RWPE1 (cell line): ENCODE measurements at regions not wholly inside any gene's neighbourhood (a gene's known extent, or its start where the extent isn't known, plus 50 kb on each side); places are given as distances from the start of the nearest gene placed in this dataset.

Experiments
- CTCF ChIA-PET: fragments of 350-600 bp; sonication (Branson Sonifier 250); formaldehyde crosslinking; extraction: SDS; loops from one replicate; lab custom pipeline; 2021; lab: Yijun Ruan, JAX
- POLR2A ChIA-PET: fragments of 400-600 bp; formaldehyde crosslinking; extraction: SDS; loops from one replicate; lab custom pipeline; 2020; ENCODE audit warnings: antibody characterized with exemption; ENCODE audit not compliant: low non-redundant PET; lab: Yijun Ruan, JAX
- DNase-seq: peaks from one replicate; pipeline ENCODE4 v3.0.0; 2012; ENCODE audit warnings: low spot score
- H3K27ac ChIP-seq: fragments of 450-650 bp; 2 replicates; pipeline ENCODE4 v1.5.1; 2017
- TF ChIP-seq, protein P1 (sequence below): fragments of 450-650 bp; conservative IDR thresholded peaks from 2 replicates; pipeline ENCODE4 v1.5.1; 2017; ENCODE audit warnings: low read depth, mild to moderate bottlenecking

DNA sequence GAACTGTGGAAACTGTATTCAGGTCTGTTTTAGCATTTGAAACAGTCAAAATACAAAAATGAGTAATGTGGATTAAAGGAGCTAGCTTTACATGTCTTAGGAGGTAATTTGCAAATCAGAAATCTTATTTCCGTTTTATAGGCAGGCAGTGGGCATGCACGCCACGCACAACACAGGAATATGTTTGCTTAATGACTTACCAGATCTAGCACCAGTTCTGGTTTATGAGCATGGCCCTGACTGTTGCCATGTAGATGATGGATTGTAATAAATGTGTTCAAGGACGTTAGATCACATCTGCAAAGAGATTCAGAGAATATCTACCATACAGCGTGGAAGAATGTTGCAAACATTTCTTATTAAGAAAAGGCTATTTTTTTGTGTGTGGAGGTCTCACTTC lies 344.5 kb upstream of the NR3C2 start:
- no peak for DNase-seq
- TF ChIP-seq, protein P1, sequence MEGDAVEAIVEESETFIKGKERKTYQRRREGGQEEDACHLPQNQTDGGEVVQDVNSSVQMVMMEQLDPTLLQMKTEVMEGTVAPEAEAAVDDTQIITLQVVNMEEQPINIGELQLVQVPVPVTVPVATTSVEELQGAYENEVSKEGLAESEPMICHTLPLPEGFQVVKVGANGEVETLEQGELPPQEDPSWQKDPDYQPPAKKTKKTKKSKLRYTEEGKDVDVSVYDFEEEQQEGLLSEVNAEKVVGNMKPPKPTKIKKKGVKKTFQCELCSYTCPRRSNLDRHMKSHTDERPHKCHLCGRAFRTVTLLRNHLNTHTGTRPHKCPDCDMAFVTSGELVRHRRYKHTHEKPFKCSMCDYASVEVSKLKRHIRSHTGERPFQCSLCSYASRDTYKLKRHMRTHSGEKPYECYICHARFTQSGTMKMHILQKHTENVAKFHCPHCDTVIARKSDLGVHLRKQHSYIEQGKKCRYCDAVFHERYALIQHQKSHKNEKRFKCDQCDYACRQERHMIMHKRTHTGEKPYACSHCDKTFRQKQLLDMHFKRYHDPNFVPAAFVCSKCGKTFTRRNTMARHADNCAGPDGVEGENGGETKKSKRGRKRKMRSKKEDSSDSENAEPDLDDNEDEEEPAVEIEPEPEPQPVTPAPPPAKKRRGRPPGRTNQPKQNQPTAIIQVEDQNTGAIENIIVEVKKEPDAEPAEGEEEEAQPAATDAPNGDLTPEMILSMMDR: no peak
- ChIA-PET POLR2A (no interaction called here), CTCF (no interaction called here)
- H3K27ac ChIP-seq: no peak overlapping the region

DNA sequence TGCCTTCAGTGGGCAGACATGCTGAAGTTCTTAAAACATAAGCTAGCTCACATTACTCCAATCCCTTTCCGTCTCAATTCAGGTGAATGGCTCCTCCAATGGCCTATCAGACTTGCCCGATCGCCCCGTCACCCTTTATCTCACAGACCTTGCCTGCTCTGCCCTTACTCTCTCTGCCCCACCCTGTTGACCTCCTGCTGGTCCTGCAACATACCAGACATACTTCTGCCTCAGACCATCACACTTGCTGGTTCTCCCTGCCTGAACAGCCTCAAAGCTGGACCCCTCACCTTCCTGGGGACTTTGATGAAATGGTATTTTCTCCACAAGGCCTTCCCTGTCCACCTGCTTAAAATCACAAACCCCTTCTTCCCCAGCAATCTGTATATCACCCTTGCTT lies 340.1 kb upstream of the NR3C2 start:
- CTCF ChIA-PET: interaction anchor here (0.5 kb wide), 1 partner anchor 918 kb away, joined by 3 read pairs; no protein-coding TSS in a partner anchor

DNA sequence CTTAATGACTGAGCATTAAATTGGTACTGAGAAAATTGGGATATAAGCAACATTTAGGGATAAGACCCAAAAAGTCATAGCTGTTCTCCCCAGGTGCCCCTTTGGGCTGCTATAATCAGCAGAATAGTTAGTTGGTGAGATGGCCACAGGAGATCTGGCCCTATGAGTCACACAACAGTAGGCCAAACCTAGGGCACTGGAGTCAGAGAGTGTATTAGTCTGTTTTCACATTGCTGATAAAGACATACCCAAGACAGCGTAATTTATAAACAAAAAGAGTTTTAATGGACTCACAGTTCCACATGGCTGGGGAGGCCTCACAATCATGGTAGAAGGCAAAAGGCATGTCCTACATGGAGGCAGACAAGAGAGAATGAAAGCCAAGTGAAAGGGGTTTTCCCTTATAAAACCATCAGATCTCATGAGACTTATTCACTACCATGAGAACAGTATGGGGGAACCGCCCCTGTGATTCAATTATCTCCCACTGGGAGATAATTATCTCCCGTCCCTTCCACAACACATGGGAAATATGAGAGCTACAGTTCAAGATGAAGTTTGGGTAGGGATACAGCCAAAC lies 338.3 kb upstream of the NR3C2 start:
- TF ChIP-seq, protein P1: no peak
- CTCF ChIA-PET: no interaction called here

More for the DNA sequence above, 340.1 kb upstream of the NR3C2 start:
- no peak overlapping the region for H3K27ac ChIP-seq
- POLR2A ChIA-PET: no interaction called here
- TF ChIP-seq, protein P1: no peak
- DNase-seq: no peak

DNA sequence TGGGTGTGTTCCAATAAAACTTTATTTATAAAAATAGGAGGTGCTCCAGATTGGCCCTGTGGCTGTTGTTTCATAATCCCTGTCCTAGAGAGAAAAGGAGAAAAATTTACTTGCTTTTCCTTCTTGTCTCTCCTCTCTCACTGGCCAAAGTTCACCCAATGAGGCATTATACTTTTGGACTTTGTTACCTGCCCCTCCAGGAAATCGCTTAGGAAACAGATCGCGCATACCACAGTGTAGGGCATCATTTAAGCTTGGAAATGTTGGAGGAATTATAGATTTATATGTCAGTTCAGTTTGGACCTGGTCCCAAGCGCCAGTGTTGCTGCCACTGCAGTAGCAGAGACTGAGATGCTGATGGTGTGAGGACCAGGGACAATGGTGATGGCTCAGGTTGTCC lies 337.6 kb upstream of the NR3C2 start:
- POLR2A ChIA-PET: no interaction called here
- no peak for DNase-seq
- CTCF ChIA-PET: no interaction called here
- TF ChIP-seq, protein P1: no peak
- H3K27ac ChIP-seq: no peak overlapping the region

More for the DNA sequence above, 338.3 kb upstream of the NR3C2 start:
- POLR2A ChIA-PET: no interaction called here
- H3K27ac ChIP-seq: no peak overlapping the region
- DNase-seq: no peak

DNA sequence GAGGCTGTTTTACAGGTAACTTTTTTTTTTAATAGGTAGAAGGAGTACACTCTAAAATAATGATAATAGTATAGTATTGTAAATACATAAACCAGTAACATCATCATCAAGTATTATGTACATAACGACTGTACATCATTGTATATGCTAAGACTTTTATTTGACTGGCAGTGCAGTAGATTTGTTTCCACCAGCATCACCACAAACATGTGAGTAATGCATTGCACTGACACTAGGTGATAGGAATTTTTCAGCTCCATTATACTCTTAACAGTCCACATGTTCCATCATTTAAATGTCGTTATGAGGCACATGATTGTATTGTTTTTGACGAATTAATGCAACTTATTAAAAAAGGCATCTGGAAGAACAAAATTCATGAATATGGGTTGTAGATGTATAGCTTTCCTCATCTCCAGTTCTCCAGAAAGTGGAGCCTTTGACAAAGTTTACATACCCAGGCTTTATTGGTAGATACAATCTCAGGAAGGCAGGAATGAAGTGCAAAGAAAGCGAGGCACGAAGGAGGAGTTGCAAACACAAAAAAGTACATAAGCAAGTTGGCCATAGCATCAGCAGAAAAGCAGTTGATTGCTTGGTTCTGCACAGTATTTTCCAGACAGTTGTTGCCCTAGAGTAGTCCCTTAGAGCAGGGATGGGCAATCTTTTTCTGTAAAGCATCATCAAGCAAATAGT lies 336.9 kb upstream of the NR3C2 start:
- DNase-seq: no peak
- POLR2A ChIA-PET: no interaction called here
- TF ChIP-seq, protein P1: no peak
- H3K27ac ChIP-seq: no peak overlapping the region
- CTCF ChIA-PET: no interaction called here

DNA sequence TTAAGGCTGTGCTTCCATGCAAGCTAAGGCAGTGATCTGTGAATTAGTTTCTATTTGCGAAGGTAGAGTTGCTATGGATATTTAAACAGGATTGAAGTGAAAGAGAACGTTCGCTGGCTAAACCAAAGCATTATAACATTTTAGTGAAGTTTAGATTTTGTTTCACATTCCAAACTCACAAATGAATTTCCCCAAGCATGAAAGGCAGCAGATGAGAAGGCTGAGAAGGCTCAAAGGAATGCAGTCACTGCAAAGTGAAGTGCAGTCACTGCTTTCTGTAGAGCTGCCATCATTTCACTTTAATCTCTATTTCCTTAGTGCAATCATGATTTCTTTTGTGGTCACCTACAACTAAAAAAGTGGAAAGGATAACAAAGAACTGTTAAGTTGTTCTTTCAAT lies 334.7 kb upstream of the NR3C2 start:
- TF ChIP-seq, protein P1: no peak
- ChIA-PET CTCF (no interaction called here), POLR2A (no interaction called here)
- no peak overlapping the region for H3K27ac ChIP-seq
- DNase-seq: no peak
